Breast epithelium (tissue), 4 donors: ENCODE measurements at regions not wholly inside any gene's neighbourhood (a gene's known extent, or its start where the extent isn't known, plus 50 kb on each side); places are given as distances from the start of the nearest gene placed in this dataset.

Source experiments
- DNase-seq, 2 donors: peaks; one replicate each; pipeline ENCODE4 v3.0.0-alpha.2; 2019; ENCODE audit warnings: low spot score in 2 of 2
- H3K27ac ChIP-seq, 2 donors: fragments of 200-600 bp; sonication (generic) in 1 of 2; one replicate each; pipeline ENCODE4 v1.5.1; 2016 to 2019; ENCODE audit warnings: mild to moderate bottlenecking in 1 of 2
- H3K27me3 ChIP-seq, 2 donors: fragments of 200-600 bp; sonication (generic) in 1 of 2; one replicate each; pipeline versions ENCODE4 v1.5.1 to v1.6.0; 2017 to 2019; ENCODE audit warnings: control low read depth in 1 of 2, mild to moderate bottlenecking in 1 of 2
- H3K36me3 ChIP-seq: fragments of 200-600 bp; one replicate; pipeline ENCODE4 v1.5.1; 2019
- H3K4me1 ChIP-seq, 2 donors: fragments of 200-600 bp; sonication (generic); one replicate each; pipeline ENCODE4 v1.5.1; 2016 to 2019; ENCODE audit warnings: control low read depth in 1 of 2
- H3K4me3 ChIP-seq, 3 donors: fragments of 200-600 bp; sonication (generic); 1 replicate in 2 of 3; 2 replicates in 1 of 3; pipeline ENCODE4 v1.5.1; 2016 to 2019; ENCODE audit warnings: mild to moderate bottlenecking in 3 of 3, moderate library complexity in 2 of 3
- H3K9me3 ChIP-seq, 2 donors: fragments of 200-600 bp; sonication (generic) in 1 of 2; one replicate each; pipeline ENCODE4 v1.5.1; 2016 to 2019; ENCODE audit warnings: control low read depth in 1 of 2
- POLR2A ChIP-seq: fragments of 450-650 bp; IDR thresholded peaks from one replicate; pipeline ENCODE4 v1.6.1; 2016; ENCODE audit warnings: antibody characterized with exemption, mild to moderate bottlenecking, moderate library complexity
- POLR2AphosphoS5 ChIP-seq, 3 donors: sonication (generic); formaldehyde crosslinking; IDR thresholded peaks; one replicate each; pipeline ENCODE4 v1.6.1; 2017; ENCODE audit warnings: antibody characterized with exemption in 3 of 3
- intact Hi-C: fragments of 100-400 bp; cut with DNase I; formaldehyde crosslinking; loops from one replicate; pipeline ENCODE4 v1.15.1; 2023; ENCODE audit warnings: low total_unique reads
- TF ChIP-seq, protein P1 (sequence below), 3 donors: fragments of 450-650 bp; IDR thresholded peaks; one replicate each; pipeline ENCODE4 v1.5.1; 2016 to 2017; ENCODE audit warnings: antibody characterized with exemption in 3 of 3, mild to moderate bottlenecking in 3 of 3, moderate library complexity in 3 of 3

DNA sequence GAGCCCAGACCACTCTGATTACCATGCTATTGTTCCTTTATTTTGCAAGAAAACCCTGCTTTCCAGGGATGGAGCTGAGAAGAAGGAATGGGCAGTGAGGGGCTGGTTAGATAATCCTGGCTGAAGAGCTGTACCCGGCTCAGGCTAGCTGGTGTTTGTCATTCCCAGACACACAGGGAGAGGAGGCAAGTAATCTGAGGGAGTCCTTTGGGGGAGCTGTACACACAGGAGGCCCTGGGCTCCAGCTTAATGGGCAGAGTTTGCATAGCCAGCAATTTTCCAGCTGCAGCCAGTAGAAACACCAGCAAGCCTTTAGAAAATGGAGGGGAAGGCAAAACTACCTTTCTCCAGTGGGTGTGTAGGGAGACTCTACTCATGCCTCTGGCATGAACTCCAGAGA is 259.3 kb downstream of the SOX11 start:
- Histone ChIP-seq H3K27ac (no peak overlapping the region), H3K36me3 (no peaks in the 10 kb centered on the region), H3K4me3 (no peak overlapping the region), H3K9me3 (no peaks in the 10 kb centered on the region), H3K4me1 (no peaks in the 10 kb centered on the region), H3K27me3 (no peaks in the 10 kb centered on the region)
- intact Hi-C loops, result no loop called here
- TF ChIP-seq POLR2AphosphoS5 (IDR thresholded peaks at IDR 0.05) (no peak), POLR2A (no peak)
- TF ChIP-seq, protein P1, sequence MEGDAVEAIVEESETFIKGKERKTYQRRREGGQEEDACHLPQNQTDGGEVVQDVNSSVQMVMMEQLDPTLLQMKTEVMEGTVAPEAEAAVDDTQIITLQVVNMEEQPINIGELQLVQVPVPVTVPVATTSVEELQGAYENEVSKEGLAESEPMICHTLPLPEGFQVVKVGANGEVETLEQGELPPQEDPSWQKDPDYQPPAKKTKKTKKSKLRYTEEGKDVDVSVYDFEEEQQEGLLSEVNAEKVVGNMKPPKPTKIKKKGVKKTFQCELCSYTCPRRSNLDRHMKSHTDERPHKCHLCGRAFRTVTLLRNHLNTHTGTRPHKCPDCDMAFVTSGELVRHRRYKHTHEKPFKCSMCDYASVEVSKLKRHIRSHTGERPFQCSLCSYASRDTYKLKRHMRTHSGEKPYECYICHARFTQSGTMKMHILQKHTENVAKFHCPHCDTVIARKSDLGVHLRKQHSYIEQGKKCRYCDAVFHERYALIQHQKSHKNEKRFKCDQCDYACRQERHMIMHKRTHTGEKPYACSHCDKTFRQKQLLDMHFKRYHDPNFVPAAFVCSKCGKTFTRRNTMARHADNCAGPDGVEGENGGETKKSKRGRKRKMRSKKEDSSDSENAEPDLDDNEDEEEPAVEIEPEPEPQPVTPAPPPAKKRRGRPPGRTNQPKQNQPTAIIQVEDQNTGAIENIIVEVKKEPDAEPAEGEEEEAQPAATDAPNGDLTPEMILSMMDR (IDR thresholded peaks at IDR 0.05), result no peak
- no peak for DNase-seq

DNA sequence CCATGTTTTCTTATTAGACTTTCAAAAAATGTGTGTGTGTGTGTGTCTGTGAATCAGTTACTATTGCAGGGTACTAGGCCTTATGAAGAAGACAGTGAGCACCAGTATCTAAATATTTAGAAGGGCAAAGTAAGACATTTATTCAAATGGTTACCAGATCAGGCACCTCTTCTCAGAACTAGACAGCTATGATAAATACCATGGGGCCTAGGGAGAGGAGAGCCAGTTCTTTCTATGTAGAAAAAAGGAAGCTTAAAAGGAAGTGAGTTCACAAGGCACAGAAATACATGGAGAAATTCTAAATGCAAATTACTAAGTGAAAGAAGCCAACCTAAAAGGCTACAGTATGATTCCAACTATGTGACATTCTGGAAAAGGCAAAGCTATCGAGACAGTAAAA is 261.3 kb downstream of the SOX11 start:
- TF ChIP-seq POLR2AphosphoS5 (IDR thresholded peaks at IDR 0.05) (no peak), POLR2A (no peak)
- TF ChIP-seq, protein P1 (IDR thresholded peaks at IDR 0.05), result no peak
- Histone ChIP-seq H3K4me3 (no peak overlapping the region), H3K4me1 (no peaks in the 10 kb centered on the region)

DNA sequence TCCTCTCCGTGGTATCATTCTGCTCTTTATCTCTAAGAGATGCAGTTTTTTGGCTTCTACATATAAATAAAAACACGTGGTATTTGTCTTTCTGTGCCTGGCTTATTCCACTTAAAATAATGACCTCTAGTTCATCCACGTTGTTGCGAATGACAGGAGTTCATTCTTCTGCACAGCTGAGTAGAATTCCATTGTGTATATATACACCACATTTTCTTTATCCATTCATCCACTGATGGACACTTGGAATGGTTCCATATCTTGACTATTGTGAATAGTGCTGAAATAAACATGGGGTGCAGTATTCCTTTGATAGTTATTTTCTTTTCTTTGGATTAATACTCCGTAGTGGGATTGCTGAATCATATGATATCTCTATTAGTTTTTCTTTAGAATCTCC is 262.3 kb downstream of the SOX11 start:
- Histone ChIP-seq H3K27ac (no peak overlapping the region), H3K9me3 (no peaks in the 10 kb centered on the region), H3K27me3 (no peaks in the 10 kb centered on the region), H3K36me3 (no peaks in the 10 kb centered on the region), H3K4me1 (no peaks in the 10 kb centered on the region), H3K4me3 (no peak overlapping the region)
- intact Hi-C loops, result no loop called here
- DNase-seq, result no peak
- TF ChIP-seq POLR2AphosphoS5 (IDR thresholded peaks at IDR 0.05) (no peak), POLR2A (no peak)
- TF ChIP-seq, protein P1 (IDR thresholded peaks at IDR 0.05), result no peak

More for the DNA sequence above, 261.3 kb downstream of the SOX11 start:
- intact Hi-C loops, result no loop called here
- Histone ChIP-seq H3K36me3 (no peaks in the 10 kb centered on the region), H3K27ac (no peak overlapping the region), H3K27me3 (no peaks in the 10 kb centered on the region), H3K9me3 (no peaks in the 10 kb centered on the region)
- no peak for DNase-seq

DNA sequence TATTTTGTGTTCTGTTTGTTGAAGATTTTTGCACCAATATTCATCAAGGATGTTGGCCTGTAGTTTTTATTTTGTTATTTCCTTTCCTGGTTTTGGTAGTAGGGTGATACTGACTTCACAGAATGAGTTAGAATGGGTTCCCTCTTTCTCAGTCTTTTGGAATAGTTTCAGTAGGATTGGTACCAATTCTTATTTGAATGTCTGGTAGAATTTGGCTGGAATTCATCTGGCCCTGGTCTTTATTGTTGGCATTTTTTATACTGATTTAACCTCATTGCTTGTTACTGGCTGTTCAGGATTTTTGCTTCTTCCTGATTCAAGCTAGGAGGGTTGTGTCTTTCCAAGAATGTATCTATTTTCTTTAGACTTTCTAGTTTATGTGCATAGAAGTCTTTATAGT is 263.7 kb downstream of the SOX11 start:
- no peak overlapping the region for H3K27ac ChIP-seq
- intact Hi-C loops, result no loop called here
- no peaks in the 10 kb centered on the region for H3K36me3 ChIP-seq
- TF ChIP-seq POLR2AphosphoS5 (IDR thresholded peaks at IDR 0.05) (no peak), POLR2A (no peak)
- TF ChIP-seq, protein P1 (IDR thresholded peaks at IDR 0.05), result no peak
- H3K9me3 ChIP-seq, result no peaks in the 10 kb centered on the region
- no peaks in the 10 kb centered on the region for H3K4me1 ChIP-seq
- no peak overlapping the region for H3K4me3 ChIP-seq
- DNase-seq, result no peak
- no peaks in the 10 kb centered on the region for H3K27me3 ChIP-seq

DNA sequence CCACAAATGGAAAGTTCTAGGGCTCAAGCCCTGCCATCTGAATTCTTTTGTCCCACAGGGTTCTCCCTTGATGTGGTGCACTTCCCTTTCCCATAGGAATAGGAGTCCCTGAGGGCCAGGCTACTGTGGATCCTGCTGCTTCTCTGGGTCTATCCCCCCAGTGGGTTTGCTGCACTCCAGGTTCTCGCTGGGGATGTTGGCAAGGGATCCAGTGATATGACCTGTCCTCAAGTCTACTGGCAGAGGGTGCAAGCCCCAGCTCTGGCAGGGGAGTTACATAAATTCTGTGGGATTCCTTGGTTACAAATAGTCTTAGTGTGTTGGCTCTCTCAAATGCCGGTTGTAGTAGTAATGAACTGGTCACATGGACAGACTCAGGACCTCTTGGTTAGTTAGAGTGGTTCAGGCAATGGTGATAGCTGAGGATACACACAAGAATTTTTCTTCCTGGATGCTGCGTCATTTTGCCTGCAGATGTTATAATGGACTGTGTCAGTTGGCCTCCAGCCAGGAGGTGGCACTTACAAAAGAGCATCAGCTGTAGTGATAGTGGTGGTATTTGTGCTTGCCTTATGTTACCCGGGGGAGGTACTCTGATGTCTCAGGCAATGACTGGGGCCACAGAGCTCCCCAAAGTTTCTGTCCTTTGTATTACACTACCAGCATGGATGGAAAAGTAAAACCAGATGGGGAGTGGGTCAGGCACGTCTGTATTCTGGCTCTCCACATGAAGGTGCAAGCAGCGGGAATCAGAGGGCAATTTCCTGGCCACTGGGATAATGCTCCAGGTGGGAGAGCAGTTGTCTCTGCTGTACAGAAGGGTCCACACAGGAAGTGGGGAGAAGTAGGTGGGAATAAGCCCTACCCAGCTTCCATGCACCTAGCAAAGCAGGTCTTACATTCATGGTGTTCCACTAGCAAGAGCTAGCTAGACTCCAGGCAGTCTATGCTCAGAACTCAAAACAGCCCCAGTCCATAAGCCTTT is 267.9 kb downstream of the SOX11 start:
- no peak for DNase-seq
- TF ChIP-seq, protein P1 (IDR thresholded peaks at IDR 0.05), result no peak
- Histone ChIP-seq H3K4me3 (no peak overlapping the region), H3K4me1 (no peaks in the 10 kb centered on the region), H3K27me3 (no peaks in the 10 kb centered on the region), H3K27ac (no peak overlapping the region), H3K36me3 (no peaks in the 10 kb centered on the region), H3K9me3 (no peaks in the 10 kb centered on the region)
- intact Hi-C loops, result no loop called here
